HCT116 (cell line): ENCODE measurements at regions not wholly inside any gene's neighbourhood (a gene's known extent, or its start where the extent isn't known, plus 50 kb on each side); places are given as distances from the start of the nearest gene placed in this dataset.

Source experiments
- ATAC-seq: fragments of 200-7000 bp; cut with Tn5 transposase; 2 replicates; pipeline ENCODE4 v1.9.1; 2020; ENCODE audit warnings: mild to moderate bottlenecking, moderate library complexity
- BruUV-seq: library from RNA; stranded (reverse); fragments of 400-500 nt; replicated peaks from 2 replicates; lab custom pipeline; 2021; lab: Mats Ljungman, UMichigan
- CTCF ChIA-PET: fragments of 300-600 bp; sonication (Branson Sonifier 250); formaldehyde crosslinking; loops from one replicate; lab custom pipeline; 2021; ENCODE audit warnings: antibody characterized with exemption; lab: Charles Lee
- POLR2A ChIA-PET: fragments of 300-600, 350-600 bp; sonication (Branson Sonifier 250); formaldehyde crosslinking; loops from one replicate; lab custom pipeline; 2021; ENCODE audit warnings: antibody characterized with exemption; lab: Charles Lee
- RAD21 ChIA-PET, 2 experiments: fragments of 300-600 bp; sonication (Branson Sonifier 250); formaldehyde crosslinking; loops; one replicate each; lab custom pipeline; 2023; ENCODE audit warnings: low total read pairs in 2 of 2; ENCODE audit not compliant: uncharacterized antibody in 2 of 2, unreplicated experiment in 2 of 2, low non-redundant PET in 1 of 2; lab: Charles Lee
- DNase-seq: peaks from one replicate; pipeline ENCODE4 v3.0.0-alpha.2; 2010; ENCODE audit warnings: low read depth, low spot score
- H2AFZ ChIP-seq: fragments of 200-600 bp; shearing (Covaris generic), sonication (generic); 2 replicates; pipeline ENCODE4 v1.6.1; 2017; ENCODE audit warnings: low read depth, mixed run types, mixed read lengths, antibody characterized with exemption, low read length; ENCODE audit not compliant: poor library complexity, severe bottlenecking
- H3K27ac ChIP-seq: 2 replicates; pipeline ENCODE4 v1.5.1; 2012; ENCODE audit warnings: low read depth, low read length
- H3K27me3 ChIP-seq: fragments of 200-600 bp; sonication (generic); 2 replicates; pipeline ENCODE4 v1.6.1; 2016; ENCODE audit warnings: mixed run types, low read length, mixed read lengths; ENCODE audit not compliant: insufficient read depth
- H3K36me3 ChIP-seq, 2 experiments: fragments of 200-500 bp in 1 of 2; fragments of 200-600 bp in 1 of 2; sonication (Bioruptor generic) in 1 of 2; sonication (generic) in 1 of 2; 2 replicates each; pipeline versions ENCODE4 v1.5.1 to v1.6.1; 2014 to 2016; ENCODE audit warnings: low read length in 2 of 2, inconsistent platforms in 1 of 2, mixed read lengths in 1 of 2, mixed run types in 1 of 2; ENCODE audit not compliant: insufficient read depth in 2 of 2, control insufficient read depth in 1 of 2
- H3K4me1 ChIP-seq, 2 experiments: fragments of 200-600 bp in 1 of 2; sonication (generic) in 1 of 2; 2 replicates each; pipeline versions ENCODE4 v1.5.1 to v1.6.1; 2012 to 2017; ENCODE audit warnings: low read length in 2 of 2, inconsistent platforms in 1 of 2, mild to moderate bottlenecking in 1 of 2, mixed read lengths in 1 of 2, mixed run types in 1 of 2, moderate library complexity in 1 of 2; ENCODE audit not compliant: insufficient read depth in 2 of 2, control insufficient read depth in 1 of 2
- H3K4me2 ChIP-seq: fragments of 200-600 bp; sonication (generic); 2 replicates; pipeline ENCODE4 v1.6.1; 2017; ENCODE audit warnings: mixed run types, low read length, mixed read lengths
- H3K4me3 ChIP-seq, 2 experiments: fragments of 200-600 bp in 1 of 2; sonication (generic) in 1 of 2; replicated peaks in 1 of 2; 2 replicates each; pipeline ENCODE4 v1.5.1; 2011 to 2016; ENCODE audit warnings: low read length in 2 of 2, control low read depth in 1 of 2, low read depth in 1 of 2, mild to moderate bottlenecking in 1 of 2, mixed read lengths in 1 of 2, mixed run types in 1 of 2
- H3K79me2 ChIP-seq: fragments of 200-600 bp; sonication (generic); 2 replicates; pipeline ENCODE4 v1.6.1; 2017; ENCODE audit warnings: mild to moderate bottlenecking, mixed run types, low read length, moderate library complexity, mixed read lengths; ENCODE audit not compliant: insufficient read depth
- H3K9ac ChIP-seq: fragments of 200-600 bp; sonication (generic); 2 replicates; pipeline ENCODE4 v1.6.1; 2016; ENCODE audit warnings: low read length, mixed read lengths
- H3K9me2 ChIP-seq: fragments of 200-600 bp; sonication (generic), shearing (Covaris generic); 2 replicates; pipeline ENCODE4 v1.6.1; 2017; ENCODE audit warnings: mixed run types, mild to moderate bottlenecking, moderate library complexity; ENCODE audit not compliant: insufficient read depth
- H3K9me3 ChIP-seq, 2 experiments: fragments of 200-500 bp in 1 of 2; fragments of 200-600 bp in 1 of 2; sonication (Bioruptor generic) in 1 of 2; sonication (generic) in 1 of 2; 2 replicates each; pipeline ENCODE4 v1.6.1; 2014 to 2017; ENCODE audit warnings: low read length in 2 of 2, mixed read lengths in 2 of 2, inconsistent platforms in 1 of 2, low read depth in 1 of 2, mild to moderate bottlenecking in 1 of 2, mixed run types in 1 of 2, moderate library complexity in 1 of 2; ENCODE audit not compliant: control insufficient read depth in 1 of 2, insufficient read depth in 1 of 2
- H4K20me1 ChIP-seq: fragments of 200-600 bp; sonication (generic), shearing (Covaris generic); 2 replicates; pipeline ENCODE4 v1.6.1; 2017; ENCODE audit warnings: mixed run types, mild to moderate bottlenecking, moderate library complexity; ENCODE audit not compliant: insufficient read depth
- EZH2phosphoT487 ChIP-seq: fragments of 200-600 bp; IDR thresholded peaks from 2 replicates; pipeline ENCODE4 v1.6.1; 2018; ENCODE audit warnings: antibody characterized with exemption, borderline replicate concordance
- JUND ChIP-seq: IDR thresholded peaks from 2 replicates; pipeline ENCODE4 v1.6.1; 2012
- POLR2A ChIP-seq: IDR thresholded peaks from 2 replicates; pipeline ENCODE4 v1.7.0; 2011; ENCODE audit warnings: borderline replicate concordance; ENCODE audit not compliant: insufficient read depth, insufficient read length; ENCODE audit errors: extremely low read depth
- RAD21 ChIP-seq: IDR thresholded peaks from 2 replicates; pipeline ENCODE4 v1.6.1; 2012; ENCODE audit warnings: low read depth, mild to moderate bottlenecking
- SIN3A ChIP-seq: IDR thresholded peaks from 2 replicates; pipeline ENCODE4 v1.6.1; 2012; ENCODE audit warnings: low read depth
- SP1 ChIP-seq: IDR thresholded peaks from 2 replicates; pipeline ENCODE4 v1.6.1; 2012; ENCODE audit warnings: low read depth
- TCF7L2 ChIP-seq: IDR thresholded peaks from 2 replicates; pipeline ENCODE4 v1.7.0; 2011; ENCODE audit warnings: borderline replicate concordance, inconsistent platforms; ENCODE audit not compliant: insufficient read depth, insufficient read length; ENCODE audit errors: extremely low read depth
- intact Hi-C: fragments of 100-400 bp; cut with micrococcal nuclease; formaldehyde crosslinking; loops from 2 replicates; pipeline ENCODE4 v1.10.0; 2022
- TF ChIP-seq, protein P1 (sequence below): IDR thresholded peaks from 2 replicates; pipeline ENCODE4 v1.6.1; 2012; ENCODE audit warnings: low read depth
- TF ChIP-seq, protein P2 (sequence below): IDR thresholded peaks from 2 replicates; pipeline ENCODE4 v1.6.1; 2012

DNA sequence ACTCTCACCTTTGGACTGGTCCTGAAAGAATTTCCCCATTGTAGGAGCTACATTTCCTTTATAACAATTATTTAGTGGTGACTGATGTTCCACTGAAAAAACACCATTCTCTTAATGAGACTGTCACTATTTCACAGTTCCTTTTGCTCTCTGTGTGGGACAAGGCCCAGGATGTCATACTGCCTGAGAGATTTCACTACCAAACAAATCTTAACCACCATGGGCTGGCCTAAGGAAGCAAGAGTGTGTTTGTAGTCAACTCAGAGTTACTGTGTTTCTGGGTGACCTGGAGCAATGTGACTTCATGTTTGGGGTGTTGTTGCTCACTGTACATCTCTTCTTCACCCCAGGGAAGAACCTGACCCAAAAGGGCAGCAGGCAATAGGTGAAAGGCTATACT lies 50.1 kb upstream of the ZNF608 start:
- BruUV-seq = no TSS peak
- Histone ChIP-seq H3K9me3 (no peaks in the 10 kb centered on the region), H3K27me3 (no peaks in the 10 kb centered on the region), H3K79me2 (no peaks in the 10 kb centered on the region), H4K20me1 (no peaks in the 10 kb centered on the region), H3K4me3 (no peak overlapping the region), H3K36me3 (no peaks in the 10 kb centered on the region), H3K27ac (no peak overlapping the region), H3K4me2 (no peak overlapping the region), H3K4me1 (peaks cover 0 to 3% of the 10 kb centered on the region in 2 experiments; a peak in 1 of 4 replicates), H3K9ac (no peak overlapping the region), H3K9me2 (no peaks in the 10 kb centered on the region), H2AFZ (no peak overlapping the region)
- POLR2A ChIA-PET = no interaction called here
- no peak for DNase-seq
- CTCF ChIA-PET = no interaction called here
- TF ChIP-seq SP1 = no peak
- TF ChIP-seq, protein P1, sequence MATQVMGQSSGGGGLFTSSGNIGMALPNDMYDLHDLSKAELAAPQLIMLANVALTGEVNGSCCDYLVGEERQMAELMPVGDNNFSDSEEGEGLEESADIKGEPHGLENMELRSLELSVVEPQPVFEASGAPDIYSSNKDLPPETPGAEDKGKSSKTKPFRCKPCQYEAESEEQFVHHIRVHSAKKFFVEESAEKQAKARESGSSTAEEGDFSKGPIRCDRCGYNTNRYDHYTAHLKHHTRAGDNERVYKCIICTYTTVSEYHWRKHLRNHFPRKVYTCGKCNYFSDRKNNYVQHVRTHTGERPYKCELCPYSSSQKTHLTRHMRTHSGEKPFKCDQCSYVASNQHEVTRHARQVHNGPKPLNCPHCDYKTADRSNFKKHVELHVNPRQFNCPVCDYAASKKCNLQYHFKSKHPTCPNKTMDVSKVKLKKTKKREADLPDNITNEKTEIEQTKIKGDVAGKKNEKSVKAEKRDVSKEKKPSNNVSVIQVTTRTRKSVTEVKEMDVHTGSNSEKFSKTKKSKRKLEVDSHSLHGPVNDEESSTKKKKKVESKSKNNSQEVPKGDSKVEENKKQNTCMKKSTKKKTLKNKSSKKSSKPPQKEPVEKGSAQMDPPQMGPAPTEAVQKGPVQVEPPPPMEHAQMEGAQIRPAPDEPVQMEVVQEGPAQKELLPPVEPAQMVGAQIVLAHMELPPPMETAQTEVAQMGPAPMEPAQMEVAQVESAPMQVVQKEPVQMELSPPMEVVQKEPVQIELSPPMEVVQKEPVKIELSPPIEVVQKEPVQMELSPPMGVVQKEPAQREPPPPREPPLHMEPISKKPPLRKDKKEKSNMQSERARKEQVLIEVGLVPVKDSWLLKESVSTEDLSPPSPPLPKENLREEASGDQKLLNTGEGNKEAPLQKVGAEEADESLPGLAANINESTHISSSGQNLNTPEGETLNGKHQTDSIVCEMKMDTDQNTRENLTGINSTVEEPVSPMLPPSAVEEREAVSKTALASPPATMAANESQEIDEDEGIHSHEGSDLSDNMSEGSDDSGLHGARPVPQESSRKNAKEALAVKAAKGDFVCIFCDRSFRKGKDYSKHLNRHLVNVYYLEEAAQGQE = no peak
- TF ChIP-seq JUND = no peak
- TF ChIP-seq EZH2phosphoT487 = no peak
- TF ChIP-seq, protein P2, sequence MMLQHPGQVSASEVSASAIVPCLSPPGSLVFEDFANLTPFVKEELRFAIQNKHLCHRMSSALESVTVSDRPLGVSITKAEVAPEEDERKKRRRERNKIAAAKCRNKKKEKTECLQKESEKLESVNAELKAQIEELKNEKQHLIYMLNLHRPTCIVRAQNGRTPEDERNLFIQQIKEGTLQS = no peak
- TF ChIP-seq POLR2A = no peak
- no peak for TF ChIP-seq SIN3A
- TF ChIP-seq TCF7L2 = no peak
- no peak for TF ChIP-seq RAD21
- no peak for ATAC-seq
- RAD21 ChIA-PET = no interaction called here
- intact Hi-C loops = no loop called here
